Stimulated activated CD8-positive, alpha-beta memory T cell treated with anti-CD3 and anti-CD28 coated beads, Interleukin-4, amount 100 ng/mL, for 4 hours (primary cell): ENCODE measurements at regions not wholly inside any gene's neighbourhood (a gene's known extent, or its start where the extent isn't known, plus 50 kb on each side); places are given as distances from the start of the nearest gene placed in this dataset.
"Not testable (repeated sequence)": the region's sequence is repeated elsewhere in the genome, so short reads cannot be mapped to it uniquely, and the experiment has no call there.

ENCODE experiments used
- DNase-seq, 2 donors: peaks; one replicate each; pipeline ENCODE4 v3.0.0-alpha.2; 2020; ENCODE audit warnings: low read depth in 2 of 2, low spot score in 1 of 2

- no peak for DNase-seq
Measured at GRCh38 chr6:155795173-155795796, 339.6 kb upstream of the NOX3 start.

- DNase-seq = no peak
Measured at GRCh38 chr6:155791891-155792290, 336.3 kb upstream of the NOX3 start.

- no peak for DNase-seq
Measured at GRCh38 chr6:155791186-155791585, 335.5 kb upstream of the NOX3 start.

- DNase-seq = no peak
Measured at GRCh38 chr6:155787168-155787567, 331.5 kb upstream of the NOX3 start.

- DNase-seq = no peak
Measured at GRCh38 chr6:155786528-155786927, 330.9 kb upstream of the NOX3 start.

GRCh38 chr6:155782739-155783459 lies 327.3 kb upstream of the NOX3 start:
- DNase-seq = no peak

- DNase-seq = no peak
Measured at GRCh38 chr6:155782320-155782731, 326.7 kb upstream of the NOX3 start.

GRCh38 chr6:155779456-155779855 lies 323.8 kb upstream of the NOX3 start:
- DNase-seq = no peak

GRCh38 chr6:155778336-155778735 lies 322.7 kb upstream of the NOX3 start:
- DNase-seq = no peak

GRCh38 chr6:155771822-155772221 lies 316.2 kb upstream of the NOX3 start:
- no peak for DNase-seq

- DNase-seq = no peak
Measured at GRCh38 chr6:155770856-155771255, 315.2 kb upstream of the NOX3 start.

GRCh38 chr6:155770313-155770712 lies 314.7 kb upstream of the NOX3 start:
- no peak for DNase-seq

GRCh38 chr6:155765275-155766194 lies 309.9 kb upstream of the NOX3 start:
- no peak for DNase-seq

GRCh38 chr6:155762649-155763048 lies 307.0 kb upstream of the NOX3 start:
- no peak for DNase-seq

- DNase-seq = no peak
Measured at GRCh38 chr6:155755452-155755851, 299.8 kb upstream of the NOX3 start.

GRCh38 chr6:155748778-155749177 lies 293.1 kb upstream of the NOX3 start:
- DNase-seq = not testable (repeated sequence)

- DNase-seq = no peak
Measured at GRCh38 chr6:155747491-155747890, 291.9 kb upstream of the NOX3 start.

- DNase-seq = no peak
Measured at GRCh38 chr6:155740781-155741399, 285.3 kb upstream of the NOX3 start.

GRCh38 chr6:155738602-155739105 lies 283.0 kb upstream of the NOX3 start:
- no peak for DNase-seq

- no peak for DNase-seq
Measured at GRCh38 chr6:155717374-155717773, 261.7 kb upstream of the NOX3 start.

GRCh38 chr6:155710704-155711103 lies 255.1 kb upstream of the NOX3 start:
- DNase-seq = no peak
